Tibial artery (tissue), 4 donors: ENCODE measurements at regions not wholly inside any gene's neighbourhood (a gene's known extent, or its start where the extent isn't known, plus 50 kb on each side); places are given as distances from the start of the nearest gene placed in this dataset.

Experiments used
- DNase-seq, 2 donors: peaks; one replicate each; pipeline ENCODE4 v3.0.0-alpha.2; 2019
- H3K27ac ChIP-seq, 2 donors: fragments of 200-600 bp; sonication (generic) in 1 of 2; 1 replicate in 1 of 2; 2 replicates in 1 of 2; pipeline ENCODE4 v1.5.1; 2018 to 2019; ENCODE audit warnings: mild to moderate bottlenecking in 1 of 2
- H3K27me3 ChIP-seq, 2 donors: fragments of 200-600 bp; sonication (generic) in 1 of 2; one replicate each; pipeline versions ENCODE4 v1.5.1 to v1.6.0; 2016 to 2019
- H3K36me3 ChIP-seq, 3 donors: fragments of 200-600 bp; sonication (generic) in 2 of 3; one replicate each; pipeline ENCODE4 v1.5.1; 2016 to 2019; ENCODE audit warnings: mild to moderate bottlenecking in 2 of 3
- H3K4me1 ChIP-seq, 4 donors: fragments of 200-600 bp; sonication (generic) in 2 of 4; 1 replicate in 3 of 4; 2 replicates in 1 of 4; pipeline ENCODE4 v1.5.1; 2016 to 2019
- H3K4me3 ChIP-seq, 2 donors: fragments of 200-600 bp; sonication (generic) in 1 of 2; 1 replicate in 1 of 2; 2 replicates in 1 of 2; pipeline ENCODE4 v1.5.1; 2018 to 2019; ENCODE audit warnings: mild to moderate bottlenecking in 2 of 2
- H3K9me3 ChIP-seq, 3 donors: fragments of 200-600 bp; sonication (generic) in 1 of 3; one replicate each; pipeline ENCODE4 v1.5.1; 2016 to 2019
- CTCF ChIP-seq, 2 experiments: fragments of 200-600 bp in 1 of 2; fragments of 450-650 bp in 1 of 2; IDR thresholded peaks; one replicate each; pipeline ENCODE4 v1.5.1; 2017 to 2019; ENCODE audit warnings: antibody characterized with exemption in 2 of 2, mild to moderate bottlenecking in 1 of 2, moderate library complexity in 1 of 2
- intact Hi-C: fragments of 100-400 bp; cut with DNase I; formaldehyde crosslinking; loops from one replicate; pipeline ENCODE4 v1.15.0; 2023; ENCODE audit warnings: low total_unique reads

DNA sequence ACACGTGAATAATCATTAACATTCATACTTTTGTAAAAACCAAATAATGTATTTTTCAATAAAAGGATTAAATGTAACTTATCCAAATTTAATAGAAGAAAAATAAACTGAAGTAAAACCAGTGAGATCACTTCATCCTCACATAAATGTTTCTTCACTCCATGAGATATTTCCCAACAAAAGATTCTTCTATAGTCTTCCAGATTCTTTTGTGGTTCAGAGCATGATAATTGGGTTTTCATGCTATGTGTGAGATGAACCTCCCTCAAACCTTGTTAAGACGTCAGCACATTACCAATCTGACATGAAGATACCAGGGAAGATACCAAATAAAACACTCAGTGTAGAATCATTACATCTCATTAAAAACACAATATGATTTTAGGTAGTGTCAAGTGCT is 62.9 kb upstream of the OXGR1 start:
- no peaks in the 10 kb centered on the region for H3K27me3 ChIP-seq
- no peaks in the 10 kb centered on the region for H3K36me3 ChIP-seq
- DNase-seq = no peak
- no peak for TF ChIP-seq CTCF (IDR thresholded peaks at IDR 0.05)
- intact Hi-C loops = no loop called here
- no peak overlapping the region for H3K4me3 ChIP-seq
- no peak overlapping the region for H3K27ac ChIP-seq
- peaks cover 0 to 3% (median 0%) of the 10 kb centered on the region in 3 donors for H3K9me3 ChIP-seq
- no peaks in the 10 kb centered on the region for H3K4me1 ChIP-seq

DNA sequence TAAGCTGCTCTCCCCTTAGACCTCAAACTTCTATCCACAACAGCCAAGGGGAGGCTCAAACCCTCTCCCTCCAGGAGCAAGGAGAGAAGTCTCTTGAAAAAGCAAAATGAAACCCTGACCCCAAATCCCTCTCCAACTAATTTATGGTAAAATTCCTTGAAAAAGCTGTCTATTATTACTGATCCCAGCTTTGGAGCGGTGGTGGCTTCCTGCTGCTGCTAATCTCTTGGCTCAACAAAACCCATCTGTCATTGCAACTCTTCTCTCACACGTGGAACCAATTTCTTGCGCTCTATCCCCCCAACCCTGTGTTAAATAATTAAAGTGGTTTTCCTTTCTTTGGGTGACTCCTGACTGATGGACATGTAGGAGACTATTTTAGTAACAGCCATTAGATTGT is 64.1 kb upstream of the OXGR1 start:
- TF ChIP-seq CTCF (IDR thresholded peaks at IDR 0.05) = no peak
- H3K4me3 ChIP-seq = no peak overlapping the region
- H3K4me1 ChIP-seq = no peaks in the 10 kb centered on the region
- intact Hi-C loops = no loop called here
- H3K9me3 ChIP-seq = peaks cover 0 to 3% (median 0%) of the 10 kb centered on the region in 3 donors
- no peaks in the 10 kb centered on the region for H3K36me3 ChIP-seq
- H3K27ac ChIP-seq = no peak overlapping the region
- no peak for DNase-seq
- no peaks in the 10 kb centered on the region for H3K27me3 ChIP-seq

DNA sequence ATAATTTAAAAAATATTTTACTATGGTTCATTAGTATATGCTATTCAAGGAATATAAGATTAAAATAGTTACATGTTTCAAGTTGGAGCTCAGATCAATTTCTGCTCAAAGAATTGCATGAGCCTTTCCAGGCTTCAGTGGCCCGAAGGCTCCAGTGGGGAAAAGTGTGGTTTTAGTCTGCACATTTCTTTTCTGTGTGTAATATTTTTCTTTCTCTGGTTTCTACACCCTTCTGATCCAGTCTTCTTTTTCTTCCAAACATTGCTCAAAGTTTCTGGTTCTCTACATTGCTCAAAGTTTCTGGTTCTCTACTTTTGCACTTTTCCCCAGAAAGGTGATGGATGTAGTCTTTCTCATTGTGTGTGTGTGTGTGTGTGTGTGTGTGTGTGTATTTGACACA is 64.7 kb upstream of the OXGR1 start:
- Histone ChIP-seq H3K4me3 (no peak overlapping the region), H3K9me3 (peaks cover 0 to 3% (median 0%) of the 10 kb centered on the region in 3 donors), H3K4me1 (no peaks in the 10 kb centered on the region), H3K36me3 (no peaks in the 10 kb centered on the region), H3K27ac (no peak overlapping the region), H3K27me3 (no peaks in the 10 kb centered on the region)
- DNase-seq = no peak
- no peak for TF ChIP-seq CTCF (IDR thresholded peaks at IDR 0.05)
- intact Hi-C loops = no loop called here

GRCh38 chr13:97067017-97067895 is 73.0 kb upstream of the OXGR1 start:
- Histone ChIP-seq H3K9me3 (no peaks in the 10 kb centered on the region), H3K27ac (no peak overlapping the region), H3K4me1 (no peaks in the 10 kb centered on the region), H3K27me3 (peaks cover 0 to 2% of the 10 kb centered on the region in 2 donors), H3K36me3 (no peaks in the 10 kb centered on the region), H3K4me3 (no peak overlapping the region)
- no peak for DNase-seq
- no peak for TF ChIP-seq CTCF (IDR thresholded peaks at IDR 0.05)
- intact Hi-C loops = no loop called here

DNA sequence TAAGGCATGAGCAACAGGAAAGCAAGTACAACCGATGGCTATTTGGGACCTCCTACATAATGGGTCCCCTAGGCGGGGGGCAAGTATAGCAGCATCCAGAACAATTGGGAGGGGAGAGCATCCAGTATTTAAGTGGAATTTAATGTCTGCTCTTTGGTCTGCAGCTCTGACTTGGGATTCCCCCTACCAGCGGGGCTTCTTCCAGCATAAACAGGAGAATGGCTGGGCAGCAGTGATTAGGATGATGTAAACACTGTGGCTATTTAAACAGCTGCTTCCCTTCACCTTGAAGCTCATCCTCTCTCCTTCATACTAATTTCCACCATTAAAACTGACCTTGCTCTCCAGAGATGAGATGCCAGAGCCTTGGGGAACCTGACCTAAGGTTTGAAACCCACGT is 73.9 kb upstream of the OXGR1 start:
- Histone ChIP-seq H3K4me3 (no peak overlapping the region), H3K9me3 (no peaks in the 10 kb centered on the region), H3K36me3 (no peaks in the 10 kb centered on the region), H3K4me1 (no peaks in the 10 kb centered on the region), H3K27me3 (peaks cover 0 to 2% of the 10 kb centered on the region in 2 donors), H3K27ac (no peak overlapping the region)
- no peak for TF ChIP-seq CTCF (IDR thresholded peaks at IDR 0.05)
- intact Hi-C loops = no loop called here
- DNase-seq = no peak
